GM12874 (cell line): ENCODE measurements at regions not wholly inside any gene's neighbourhood (a gene's known extent, or its start where the extent isn't known, plus 50 kb on each side); places are given as distances from the start of the nearest gene placed in this dataset.

Experiments used
- CTCF ChIP-seq: IDR thresholded peaks from 2 replicates; pipeline ENCODE4 v1.5.1; 2011; ENCODE audit warnings: low read depth, mild to moderate bottlenecking, control low read depth, low read length, moderate library complexity; ENCODE audit not compliant: insufficient read depth

GRCh38 chr18:61123309-61123708 lies 209.9 kb upstream of the CDH20 start:
- no peak for TF ChIP-seq CTCF

- no peak for TF ChIP-seq CTCF
Observed at GRCh38 chr18:61127714-61128467, 205.3 kb upstream of the CDH20 start.

- TF ChIP-seq CTCF: no peak
Observed at GRCh38 chr18:61129001-61129400, 204.2 kb upstream of the CDH20 start.

- TF ChIP-seq CTCF: no peak
Observed at GRCh38 chr18:61132031-61132430, 201.2 kb upstream of the CDH20 start.

- TF ChIP-seq CTCF: no peak
Observed at GRCh38 chr18:61133783-61134182, 199.4 kb upstream of the CDH20 start.

DNA sequence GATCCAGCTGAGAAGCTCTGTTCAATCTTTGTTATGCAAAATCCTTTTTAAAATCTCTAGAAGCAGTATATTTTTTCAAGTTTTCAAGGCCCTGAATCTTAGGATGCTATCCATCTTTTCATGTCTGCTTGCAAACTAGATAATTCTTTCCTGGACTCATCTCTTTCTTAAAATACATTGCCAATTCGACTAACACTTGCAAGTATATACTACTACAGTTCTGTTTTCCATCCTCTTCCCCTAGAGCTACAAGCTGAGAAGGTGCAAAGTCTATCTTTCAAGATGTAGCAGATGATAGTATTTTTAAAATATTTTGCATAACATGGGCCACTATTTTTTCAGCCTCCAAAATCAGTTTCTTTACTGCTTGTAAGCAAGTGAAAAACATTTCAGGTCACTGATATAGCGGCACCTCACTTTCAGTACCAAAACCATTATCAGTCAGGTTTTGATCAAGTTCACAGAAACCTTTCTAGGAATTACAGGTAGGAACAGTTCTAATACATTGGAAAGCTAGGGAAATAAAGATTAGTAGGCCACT lies 196.4 kb upstream of the CDH20 start:
- no peak for TF ChIP-seq CTCF

- no peak for TF ChIP-seq CTCF
Observed at GRCh38 chr18:61141691-61142090, 191.5 kb upstream of the CDH20 start.

DNA sequence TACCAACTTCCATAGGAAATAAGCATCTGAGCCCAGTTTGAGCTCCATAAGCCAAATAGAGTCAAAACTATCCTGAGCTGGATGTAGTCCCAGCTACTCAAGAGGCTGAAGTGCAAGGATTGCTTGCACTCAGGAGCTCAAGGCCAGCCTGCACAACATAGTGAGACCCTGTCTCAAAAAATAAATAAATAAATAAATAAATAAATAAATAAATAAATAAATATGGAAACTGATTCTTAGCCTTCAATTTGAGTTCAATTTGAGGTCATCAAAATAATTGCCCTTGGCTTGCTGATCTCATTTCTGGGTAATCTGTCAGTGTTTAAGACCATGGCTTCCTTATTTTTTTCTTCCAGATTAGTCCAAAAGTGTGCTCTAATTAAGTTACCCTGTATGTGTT lies 184.9 kb upstream of the CDH20 start:
- TF ChIP-seq CTCF: no peak
